Activated naive CD8-positive, alpha-beta T cell (primary cell): ENCODE measurements at regions not wholly inside any gene's neighbourhood (a gene's known extent, or its start where the extent isn't known, plus 50 kb on each side); places are given as distances from the start of the nearest gene placed in this dataset.

Source experiments
- H3K27ac Mint-ChIP-seq: one replicate; pipeline ENCODE4 v1.8.0; 2021; ENCODE audit warnings: mixed read lengths
- H3K27me3 Mint-ChIP-seq: one replicate; pipeline ENCODE4 v1.8.0; 2021; ENCODE audit warnings: mixed read lengths
- H3K36me3 Mint-ChIP-seq: one replicate; pipeline ENCODE4 v1.8.0; 2021; ENCODE audit warnings: mixed read lengths
- H3K4me1 Mint-ChIP-seq: one replicate; pipeline ENCODE4 v1.8.0; 2021; ENCODE audit warnings: low read depth, mixed read lengths
- H3K4me3 Mint-ChIP-seq: one replicate; pipeline ENCODE4 v1.8.0; 2021; ENCODE audit warnings: mild to moderate bottlenecking, mixed read lengths
- H3K9me3 Mint-ChIP-seq: one replicate; pipeline ENCODE4 v1.8.0; 2021; ENCODE audit warnings: low read depth, mixed read lengths

- no peaks in the 10 kb centered on the region for H3K36me3 Mint-ChIP-seq
- no peaks in the 10 kb centered on the region for H3K27me3 Mint-ChIP-seq
- no peaks in the 10 kb centered on the region for H3K9me3 Mint-ChIP-seq
- no peaks in the 10 kb centered on the region for H3K4me1 Mint-ChIP-seq
- no peak overlapping the region for H3K27ac Mint-ChIP-seq
- H3K4me3 Mint-ChIP-seq = no peak overlapping the region
These were observed 156.3 kb downstream of the SLITRK5 start for GRCh38 chr13:87827479-87827878.

GRCh38 chr13:87837522-87837921, 166.4 kb downstream of the SLITRK5 start:
- Mint-ChIP-seq H3K36me3 (no peaks in the 10 kb centered on the region), H3K4me3 (no peak overlapping the region), H3K27ac (no peak overlapping the region)

GRCh38 chr13:87837946-87838345, 166.8 kb downstream of the SLITRK5 start:
- H3K27ac Mint-ChIP-seq = no peak overlapping the region
- no peaks in the 10 kb centered on the region for H3K9me3 Mint-ChIP-seq
- no peaks in the 10 kb centered on the region for H3K27me3 Mint-ChIP-seq

More at GRCh38 chr13:87837522-87837921, 166.4 kb downstream of the SLITRK5 start:
- Mint-ChIP-seq H3K4me1 (peaks cover 10% of the 10 kb centered on the region), H3K9me3 (no peaks in the 10 kb centered on the region), H3K27me3 (no peaks in the 10 kb centered on the region)

GRCh38 chr13:87851410-87851809, 180.2 kb downstream of the SLITRK5 start:
- Mint-ChIP-seq H3K27me3 (no peaks in the 10 kb centered on the region), H3K27ac (no peak overlapping the region), H3K4me1 (no peaks in the 10 kb centered on the region), H3K9me3 (peaks cover 10% of the 10 kb centered on the region), H3K4me3 (no peak overlapping the region), H3K36me3 (no peaks in the 10 kb centered on the region)

More at GRCh38 chr13:87837946-87838345, 166.8 kb downstream of the SLITRK5 start:
- H3K4me1 Mint-ChIP-seq = peaks cover 10% of the 10 kb centered on the region
- H3K4me3 Mint-ChIP-seq = no peak overlapping the region
- H3K36me3 Mint-ChIP-seq = no peaks in the 10 kb centered on the region

GRCh38 chr13:87855553-87855952, 184.4 kb downstream of the SLITRK5 start:
- Mint-ChIP-seq H3K36me3 (no peaks in the 10 kb centered on the region), H3K4me3 (no peak overlapping the region), H3K27ac (no peak overlapping the region), H3K27me3 (no peaks in the 10 kb centered on the region), H3K4me1 (no peaks in the 10 kb centered on the region), H3K9me3 (peaks cover 11% of the 10 kb centered on the region)

- Mint-ChIP-seq H3K27ac (no peak overlapping the region), H3K4me3 (no peak overlapping the region), H3K4me1 (no peaks in the 10 kb centered on the region), H3K36me3 (no peaks in the 10 kb centered on the region), H3K9me3 (peaks cover 5% of the 10 kb centered on the region), H3K27me3 (no peaks in the 10 kb centered on the region)
These were observed 188.1 kb downstream of the SLITRK5 start for GRCh38 chr13:87859261-87859660.

GRCh38 chr13:87867426-87867825, 196.3 kb downstream of the SLITRK5 start:
- Mint-ChIP-seq H3K9me3 (peaks cover 4% of the 10 kb centered on the region), H3K4me3 (no peak overlapping the region), H3K36me3 (no peaks in the 10 kb centered on the region), H3K27me3 (no peaks in the 10 kb centered on the region), H3K4me1 (no peaks in the 10 kb centered on the region), H3K27ac (no peak overlapping the region)

- H3K27me3 Mint-ChIP-seq = no peaks in the 10 kb centered on the region
- peaks cover 4% of the 10 kb centered on the region for H3K9me3 Mint-ChIP-seq
These were observed 197.6 kb downstream of the SLITRK5 start for GRCh38 chr13:87868731-87869130.

GRCh38 chr13:87872813-87873212, 201.6 kb downstream of the SLITRK5 start:
- H3K4me1 Mint-ChIP-seq = no peaks in the 10 kb centered on the region
- no peaks in the 10 kb centered on the region for H3K27me3 Mint-ChIP-seq
- H3K4me3 Mint-ChIP-seq = no peak overlapping the region
- no peak overlapping the region for H3K27ac Mint-ChIP-seq
- H3K9me3 Mint-ChIP-seq = no peaks in the 10 kb centered on the region
- no peaks in the 10 kb centered on the region for H3K36me3 Mint-ChIP-seq

More at GRCh38 chr13:87868731-87869130, 197.6 kb downstream of the SLITRK5 start:
- H3K36me3 Mint-ChIP-seq = no peaks in the 10 kb centered on the region
- no peaks in the 10 kb centered on the region for H3K4me1 Mint-ChIP-seq
- H3K4me3 Mint-ChIP-seq = no peak overlapping the region
- H3K27ac Mint-ChIP-seq = no peak overlapping the region

GRCh38 chr13:87877477-87877876, 206.3 kb downstream of the SLITRK5 start:
- H3K27ac Mint-ChIP-seq = no peak overlapping the region
- H3K9me3 Mint-ChIP-seq = no peaks in the 10 kb centered on the region
- H3K4me1 Mint-ChIP-seq = no peaks in the 10 kb centered on the region
- H3K27me3 Mint-ChIP-seq = no peaks in the 10 kb centered on the region
- H3K36me3 Mint-ChIP-seq = no peaks in the 10 kb centered on the region
- no peak overlapping the region for H3K4me3 Mint-ChIP-seq

GRCh38 chr13:87878706-87879105, 207.5 kb downstream of the SLITRK5 start:
- Mint-ChIP-seq H3K36me3 (no peaks in the 10 kb centered on the region), H3K27ac (no peak overlapping the region), H3K27me3 (no peaks in the 10 kb centered on the region), H3K4me1 (no peaks in the 10 kb centered on the region), H3K4me3 (no peak overlapping the region), H3K9me3 (peaks cover 2% of the 10 kb centered on the region)

- H3K36me3 Mint-ChIP-seq = no peaks in the 10 kb centered on the region
- H3K27me3 Mint-ChIP-seq = no peaks in the 10 kb centered on the region
- no peaks in the 10 kb centered on the region for H3K4me1 Mint-ChIP-seq
- H3K27ac Mint-ChIP-seq = no peak overlapping the region
- H3K4me3 Mint-ChIP-seq = no peak overlapping the region
- peaks cover 2% of the 10 kb centered on the region for H3K9me3 Mint-ChIP-seq
These were observed 213.7 kb downstream of the SLITRK5 start for GRCh38 chr13:87884884-87885283.

- Mint-ChIP-seq H3K27ac (no peak overlapping the region), H3K27me3 (no peaks in the 10 kb centered on the region), H3K9me3 (peaks cover 6% of the 10 kb centered on the region), H3K4me1 (no peaks in the 10 kb centered on the region), H3K4me3 (no peak overlapping the region), H3K36me3 (no peaks in the 10 kb centered on the region)
These were observed 216.4 kb downstream of the SLITRK5 start for GRCh38 chr13:87887459-87888123.

- H3K4me3 Mint-ChIP-seq = no peak overlapping the region
- no peaks in the 10 kb centered on the region for H3K4me1 Mint-ChIP-seq
- no peaks in the 10 kb centered on the region for H3K27me3 Mint-ChIP-seq
- H3K36me3 Mint-ChIP-seq = no peaks in the 10 kb centered on the region
- H3K27ac Mint-ChIP-seq = no peak overlapping the region
- H3K9me3 Mint-ChIP-seq = peaks cover 8% of the 10 kb centered on the region
These were observed 218.1 kb downstream of the SLITRK5 start for GRCh38 chr13:87889254-87889653.

GRCh38 chr13:87893186-87893585, 222.0 kb downstream of the SLITRK5 start:
- H3K9me3 Mint-ChIP-seq = peaks cover 8% of the 10 kb centered on the region
- H3K4me3 Mint-ChIP-seq = no peak overlapping the region
- H3K4me1 Mint-ChIP-seq = no peaks in the 10 kb centered on the region
- no peak overlapping the region for H3K27ac Mint-ChIP-seq
- H3K27me3 Mint-ChIP-seq = no peaks in the 10 kb centered on the region
- no peaks in the 10 kb centered on the region for H3K36me3 Mint-ChIP-seq

GRCh38 chr13:87894059-87894458, 222.9 kb downstream of the SLITRK5 start:
- no peak overlapping the region for H3K4me3 Mint-ChIP-seq
- peaks cover 8% of the 10 kb centered on the region for H3K9me3 Mint-ChIP-seq
- no peaks in the 10 kb centered on the region for H3K4me1 Mint-ChIP-seq
- H3K27ac Mint-ChIP-seq = no peak overlapping the region
- H3K27me3 Mint-ChIP-seq = no peaks in the 10 kb centered on the region
- H3K36me3 Mint-ChIP-seq = no peaks in the 10 kb centered on the region
